Ovary (tissue), 3 donors: ENCODE measurements at regions not wholly inside any gene's neighbourhood (a gene's known extent, or its start where the extent isn't known, plus 50 kb on each side); places are given as distances from the start of the nearest gene placed in this dataset.

Experiments
- POLR2A ChIP-seq: fragments of 450-650 bp; IDR thresholded peaks from one replicate; pipeline ENCODE4 v1.6.1; 2017; ENCODE audit warnings: antibody characterized with exemption, mild to moderate bottlenecking, moderate library complexity
- TF ChIP-seq, protein P1 (sequence below), 3 donors: fragments of 450-650 bp in 2 of 3; fragments of 200-600 bp in 1 of 3; IDR thresholded peaks; one replicate each; pipeline versions ENCODE4 v1.5.1 to v1.8.0; 2016 to 2022; ENCODE audit warnings: antibody characterized with exemption in 3 of 3, mild to moderate bottlenecking in 1 of 3
- donor health status: DM: no; HTN: no; CAD: no.

DNA sequence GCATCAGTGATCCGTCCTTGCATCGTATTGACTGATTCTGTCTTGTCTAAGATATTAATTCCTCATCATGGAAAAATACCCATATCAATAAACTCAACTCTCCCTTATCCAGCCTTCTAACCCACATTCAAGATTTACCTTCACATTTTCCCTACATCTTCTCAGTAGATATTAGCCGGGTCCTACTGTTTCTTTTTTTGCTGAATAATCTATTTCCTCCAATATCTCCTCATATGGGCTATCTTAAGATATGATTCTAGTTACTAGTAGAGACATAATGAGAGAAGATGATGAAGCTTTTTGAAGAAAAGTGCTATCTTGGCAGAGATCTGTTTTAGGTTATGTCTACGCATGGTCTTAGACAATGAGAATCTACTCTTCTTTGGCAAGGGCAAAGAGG, 785.8 kb downstream of the BRINP1 start:
- TF ChIP-seq, protein P1, sequence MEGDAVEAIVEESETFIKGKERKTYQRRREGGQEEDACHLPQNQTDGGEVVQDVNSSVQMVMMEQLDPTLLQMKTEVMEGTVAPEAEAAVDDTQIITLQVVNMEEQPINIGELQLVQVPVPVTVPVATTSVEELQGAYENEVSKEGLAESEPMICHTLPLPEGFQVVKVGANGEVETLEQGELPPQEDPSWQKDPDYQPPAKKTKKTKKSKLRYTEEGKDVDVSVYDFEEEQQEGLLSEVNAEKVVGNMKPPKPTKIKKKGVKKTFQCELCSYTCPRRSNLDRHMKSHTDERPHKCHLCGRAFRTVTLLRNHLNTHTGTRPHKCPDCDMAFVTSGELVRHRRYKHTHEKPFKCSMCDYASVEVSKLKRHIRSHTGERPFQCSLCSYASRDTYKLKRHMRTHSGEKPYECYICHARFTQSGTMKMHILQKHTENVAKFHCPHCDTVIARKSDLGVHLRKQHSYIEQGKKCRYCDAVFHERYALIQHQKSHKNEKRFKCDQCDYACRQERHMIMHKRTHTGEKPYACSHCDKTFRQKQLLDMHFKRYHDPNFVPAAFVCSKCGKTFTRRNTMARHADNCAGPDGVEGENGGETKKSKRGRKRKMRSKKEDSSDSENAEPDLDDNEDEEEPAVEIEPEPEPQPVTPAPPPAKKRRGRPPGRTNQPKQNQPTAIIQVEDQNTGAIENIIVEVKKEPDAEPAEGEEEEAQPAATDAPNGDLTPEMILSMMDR (IDR thresholded peaks at IDR 0.05), result no peak
- no peak for TF ChIP-seq POLR2A
